ENCODE measurements at regions not wholly inside any gene's neighbourhood (a gene's known extent, or its start where the extent isn't known, plus 50 kb on each side); places are given as distances from the start of the nearest gene placed in this dataset.

DNA sequence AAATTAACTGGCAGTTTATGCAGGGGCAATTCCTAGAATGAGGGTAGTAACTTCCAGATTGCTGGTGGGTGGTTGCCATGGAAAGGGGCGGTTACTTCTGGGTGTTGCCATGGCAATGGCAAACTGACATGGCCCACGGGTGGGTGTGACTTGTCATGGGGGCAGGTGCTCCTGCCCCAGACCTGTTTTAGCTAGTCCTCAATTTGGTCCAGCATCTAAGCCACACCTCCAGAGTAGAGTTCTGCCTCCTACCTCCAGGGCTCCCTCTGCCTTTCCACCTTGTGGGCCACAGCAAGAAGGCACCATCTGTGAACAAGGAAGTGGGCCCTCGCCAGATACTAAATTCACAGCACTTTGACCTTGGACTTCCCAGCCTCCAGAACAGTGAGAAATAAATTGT lies 148.7 kb downstream of the TFCP2L1 start:
- intact Hi-C loops (cut with micrococcal nuclease; ENCODE audit: unreplicated experiment), result no loop called here
- Histone ChIP-seq H3K9me3 (no peaks in the 10 kb centered on the region; the same call in 1 of the 2 replicates), H3K4me3 (ENCODE audit: low read depth, low read length) (no peak overlapping the region), H3K36me3 (ENCODE audit: control insufficient read depth, insufficient read depth, low read length) (no peaks in the 10 kb centered on the region), H3K27me3 (replicated peaks; ENCODE audit: control insufficient read depth, insufficient read depth, low read length) (no peaks in the 10 kb centered on the region), H3K4me1 (no peaks in the 10 kb centered on the region)
- Mint-ChIP-seq H3K9me3 (ENCODE audit: unreplicated experiment) (no peaks in the 10 kb centered on the region), H3K4me3 (ENCODE audit: unreplicated experiment) (no peak overlapping the region), H3K4me1 (ENCODE audit: low read depth, unreplicated experiment) (peaks cover 8% of the 10 kb centered on the region), H3K27me3 (ENCODE audit: insufficient read depth, unreplicated experiment) (no peaks in the 10 kb centered on the region), H3K36me3 (ENCODE audit: insufficient read depth, unreplicated experiment) (peaks cover 4% of the 10 kb centered on the region), H3K27ac (ENCODE audit: unreplicated experiment) (no peak overlapping the region)
- BruUV-seq (replicated peaks), result no TSS peak
- POLR2A ChIA-PET, result no interaction called here
- DNase-seq, result no peak
- TF ChIP-seq, protein P1, sequence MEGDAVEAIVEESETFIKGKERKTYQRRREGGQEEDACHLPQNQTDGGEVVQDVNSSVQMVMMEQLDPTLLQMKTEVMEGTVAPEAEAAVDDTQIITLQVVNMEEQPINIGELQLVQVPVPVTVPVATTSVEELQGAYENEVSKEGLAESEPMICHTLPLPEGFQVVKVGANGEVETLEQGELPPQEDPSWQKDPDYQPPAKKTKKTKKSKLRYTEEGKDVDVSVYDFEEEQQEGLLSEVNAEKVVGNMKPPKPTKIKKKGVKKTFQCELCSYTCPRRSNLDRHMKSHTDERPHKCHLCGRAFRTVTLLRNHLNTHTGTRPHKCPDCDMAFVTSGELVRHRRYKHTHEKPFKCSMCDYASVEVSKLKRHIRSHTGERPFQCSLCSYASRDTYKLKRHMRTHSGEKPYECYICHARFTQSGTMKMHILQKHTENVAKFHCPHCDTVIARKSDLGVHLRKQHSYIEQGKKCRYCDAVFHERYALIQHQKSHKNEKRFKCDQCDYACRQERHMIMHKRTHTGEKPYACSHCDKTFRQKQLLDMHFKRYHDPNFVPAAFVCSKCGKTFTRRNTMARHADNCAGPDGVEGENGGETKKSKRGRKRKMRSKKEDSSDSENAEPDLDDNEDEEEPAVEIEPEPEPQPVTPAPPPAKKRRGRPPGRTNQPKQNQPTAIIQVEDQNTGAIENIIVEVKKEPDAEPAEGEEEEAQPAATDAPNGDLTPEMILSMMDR (IDR thresholded peaks at IDR 0.05; ENCODE audit: insufficient read depth in 1 of 2, low read depth in 1 of 2, low read length in 1 of 2, severe bottlenecking in 1 of 2, unreplicated experiment in 1 of 2), result no peak
- CTCF ChIA-PET, result interaction anchor here (0.6 kb wide), 1 partner anchor 103 kb away, joined by 3 read pairs; no protein-coding TSS in a partner anchor

- no TSS peak for BruUV-seq (replicated peaks)
- Mint-ChIP-seq H3K9me3 (ENCODE audit: unreplicated experiment) (no peaks in the 10 kb centered on the region), H3K27ac (ENCODE audit: unreplicated experiment) (no peak overlapping the region), H3K4me3 (ENCODE audit: unreplicated experiment) (no peak overlapping the region), H3K27me3 (ENCODE audit: insufficient read depth, unreplicated experiment) (no peaks in the 10 kb centered on the region), H3K36me3 (ENCODE audit: insufficient read depth, unreplicated experiment) (peaks cover 4% of the 10 kb centered on the region), H3K4me1 (ENCODE audit: low read depth, unreplicated experiment) (peaks cover 8% of the 10 kb centered on the region)
- H3K4me3 ChIP-seq (ENCODE audit: low read depth, low read length), result no peak overlapping the region
- H3K27me3 ChIP-seq (replicated peaks; ENCODE audit: control insufficient read depth, insufficient read depth, low read length), result no peaks in the 10 kb centered on the region; the same call in 1 of the 2 replicates
- no peaks in the 10 kb centered on the region; the same call in 1 of the 2 replicates for H3K9me3 ChIP-seq
- TF ChIP-seq, protein P1 (IDR thresholded peaks at IDR 0.05; ENCODE audit: insufficient read depth in 1 of 2, low read depth in 1 of 2, low read length in 1 of 2, severe bottlenecking in 1 of 2, unreplicated experiment in 1 of 2), result no peak
- intact Hi-C loops (cut with micrococcal nuclease; ENCODE audit: unreplicated experiment), result no loop called here
- no peaks in the 10 kb centered on the region for H3K4me1 ChIP-seq
- ChIA-PET CTCF (no interaction called here), POLR2A (no interaction called here)
- no peak for DNase-seq
- no peaks in the 10 kb centered on the region for H3K36me3 ChIP-seq (ENCODE audit: control insufficient read depth, insufficient read depth, low read length)
Observed at GRCh38 chr2:121137571-121137970, 147.4 kb downstream of the TFCP2L1 start.

DNA sequence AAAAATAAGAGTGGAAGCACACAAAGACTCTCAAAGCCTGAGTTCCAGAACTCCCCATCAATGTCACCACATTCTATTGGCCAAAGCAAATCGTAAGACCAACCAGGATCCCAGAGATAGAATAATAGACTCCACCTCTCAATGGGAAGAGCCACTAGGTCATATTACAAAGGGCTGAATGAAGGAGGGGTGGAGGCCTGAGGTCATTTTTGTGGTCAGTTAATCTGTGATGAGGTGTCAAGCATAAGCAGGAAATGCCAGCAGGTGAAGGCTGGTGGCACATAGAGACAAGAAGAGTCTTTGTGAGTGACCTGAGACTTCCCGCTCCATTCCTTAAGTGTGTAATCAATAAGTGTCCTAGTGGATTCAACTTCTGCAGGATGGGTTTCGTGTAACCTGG lies 144.3 kb downstream of the TFCP2L1 start:
- Histone ChIP-seq H3K36me3 (ENCODE audit: control insufficient read depth, insufficient read depth, low read length) (no peaks in the 10 kb centered on the region), H3K4me3 (ENCODE audit: low read depth, low read length) (no peak overlapping the region), H3K4me1 (no peaks in the 10 kb centered on the region), H3K27me3 (replicated peaks; ENCODE audit: control insufficient read depth, insufficient read depth, low read length) (no peaks in the 10 kb centered on the region; the same call in 1 of the 2 replicates), H3K9me3 (no peaks in the 10 kb centered on the region; the same call in 1 of the 2 replicates)
- Mint-ChIP-seq H3K4me1 (ENCODE audit: low read depth, unreplicated experiment) (no peaks in the 10 kb centered on the region), H3K4me3 (ENCODE audit: unreplicated experiment) (no peak overlapping the region), H3K9me3 (ENCODE audit: unreplicated experiment) (no peaks in the 10 kb centered on the region), H3K27me3 (ENCODE audit: insufficient read depth, unreplicated experiment) (no peaks in the 10 kb centered on the region), H3K36me3 (ENCODE audit: insufficient read depth, unreplicated experiment) (no peaks in the 10 kb centered on the region), H3K27ac (ENCODE audit: unreplicated experiment) (no peak overlapping the region)
- no TSS peak for BruUV-seq (replicated peaks)
- CTCF ChIA-PET, result no interaction called here
- TF ChIP-seq, protein P1 (IDR thresholded peaks at IDR 0.05; ENCODE audit: insufficient read depth in 1 of 2, low read depth in 1 of 2, low read length in 1 of 2, severe bottlenecking in 1 of 2, unreplicated experiment in 1 of 2), result no peak
- no peak for DNase-seq
- intact Hi-C loops (cut with micrococcal nuclease; ENCODE audit: unreplicated experiment), result no loop called here
- POLR2A ChIA-PET, result no interaction called here

Data from Caco-2 (cell line).